Endothelial cell (in vitro differentiated cells): ENCODE measurements at regions not wholly inside any gene's neighbourhood (a gene's known extent, or its start where the extent isn't known, plus 50 kb on each side); places are given as distances from the start of the nearest gene placed in this dataset.

Experiments
- DNase-seq: peaks from one replicate; pipeline ENCODE4 v3.0.0; 2021; ENCODE audit warnings: low spot score
- H3K27ac Mint-ChIP-seq: one replicate; pipeline ENCODE4 v1.8.0; 2021; ENCODE audit warnings: mixed read lengths, inconsistent platforms; ENCODE audit not compliant: unreplicated experiment
- H3K27me3 Mint-ChIP-seq: one replicate; pipeline ENCODE4 v1.8.0; 2021; ENCODE audit warnings: mild to moderate bottlenecking, moderate library complexity, mixed read lengths, inconsistent platforms; ENCODE audit not compliant: unreplicated experiment
- H3K36me3 Mint-ChIP-seq: one replicate; pipeline ENCODE4 v1.8.0; 2021; ENCODE audit warnings: mild to moderate bottlenecking, low read depth, mixed read lengths, inconsistent platforms; ENCODE audit not compliant: unreplicated experiment
- H3K4me1 Mint-ChIP-seq: one replicate; pipeline ENCODE4 v1.8.0; 2021; ENCODE audit warnings: mild to moderate bottlenecking, mixed read lengths, inconsistent platforms; ENCODE audit not compliant: unreplicated experiment
- H3K4me3 Mint-ChIP-seq: one replicate; pipeline ENCODE4 v1.8.0; 2021; ENCODE audit warnings: mild to moderate bottlenecking, mixed read lengths, inconsistent platforms; ENCODE audit not compliant: unreplicated experiment
- H3K9me3 Mint-ChIP-seq: one replicate; pipeline ENCODE4 v1.8.0; 2021; ENCODE audit warnings: mixed read lengths, inconsistent platforms; ENCODE audit not compliant: unreplicated experiment
- CTCF ChIP-seq: fragments of 200-600 bp; sonication (generic); IDR thresholded peaks from one replicate; pipeline ENCODE4 v1.5.0; 2021; ENCODE audit warnings: antibody characterized with exemption; ENCODE audit not compliant: unreplicated experiment

DNA sequence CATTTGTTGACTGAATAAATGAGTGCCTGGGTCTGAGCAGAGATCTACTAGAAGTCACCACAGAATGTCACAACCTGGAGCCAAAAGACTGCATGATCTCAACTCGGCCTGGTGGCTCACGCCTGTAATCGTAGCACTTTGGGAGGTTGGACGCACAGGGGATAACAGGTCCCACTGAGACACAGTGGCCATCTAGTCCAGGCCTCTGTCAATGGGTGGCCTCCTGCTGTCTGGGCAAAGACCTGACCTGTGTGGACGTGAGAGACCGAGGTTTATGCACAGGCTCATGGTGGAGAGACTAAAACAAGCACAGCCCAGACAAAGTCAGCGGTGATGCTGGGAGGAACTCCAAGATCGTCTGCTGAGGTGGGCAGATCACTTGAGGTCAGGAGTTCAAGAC is 103.0 kb upstream of the BACE2 start:
- Mint-ChIP-seq H3K4me3 (no peak overlapping the region), H3K4me1 (peaks cover 7% of the 10 kb centered on the region), H3K9me3 (peaks cover 14% of the 10 kb centered on the region), H3K27me3 (peaks cover 14% of the 10 kb centered on the region), H3K27ac (no peak overlapping the region), H3K36me3 (peaks cover 7% of the 10 kb centered on the region)
- DNase-seq, result no peak
- no peak for TF ChIP-seq CTCF

- H3K27me3 Mint-ChIP-seq, result peaks cover 17% of the 10 kb centered on the region
- H3K9me3 Mint-ChIP-seq, result peaks cover 14% of the 10 kb centered on the region
- no peak overlapping the region for H3K27ac Mint-ChIP-seq
- TF ChIP-seq CTCF, result no peak
- no peak for DNase-seq
- peaks cover 7% of the 10 kb centered on the region for H3K4me1 Mint-ChIP-seq
- H3K4me3 Mint-ChIP-seq, result no peak overlapping the region
- H3K36me3 Mint-ChIP-seq, result peaks cover 7% of the 10 kb centered on the region
These were observed 102.4 kb upstream of the BACE2 start for GRCh38 chr21:41065539-41065938.

DNA sequence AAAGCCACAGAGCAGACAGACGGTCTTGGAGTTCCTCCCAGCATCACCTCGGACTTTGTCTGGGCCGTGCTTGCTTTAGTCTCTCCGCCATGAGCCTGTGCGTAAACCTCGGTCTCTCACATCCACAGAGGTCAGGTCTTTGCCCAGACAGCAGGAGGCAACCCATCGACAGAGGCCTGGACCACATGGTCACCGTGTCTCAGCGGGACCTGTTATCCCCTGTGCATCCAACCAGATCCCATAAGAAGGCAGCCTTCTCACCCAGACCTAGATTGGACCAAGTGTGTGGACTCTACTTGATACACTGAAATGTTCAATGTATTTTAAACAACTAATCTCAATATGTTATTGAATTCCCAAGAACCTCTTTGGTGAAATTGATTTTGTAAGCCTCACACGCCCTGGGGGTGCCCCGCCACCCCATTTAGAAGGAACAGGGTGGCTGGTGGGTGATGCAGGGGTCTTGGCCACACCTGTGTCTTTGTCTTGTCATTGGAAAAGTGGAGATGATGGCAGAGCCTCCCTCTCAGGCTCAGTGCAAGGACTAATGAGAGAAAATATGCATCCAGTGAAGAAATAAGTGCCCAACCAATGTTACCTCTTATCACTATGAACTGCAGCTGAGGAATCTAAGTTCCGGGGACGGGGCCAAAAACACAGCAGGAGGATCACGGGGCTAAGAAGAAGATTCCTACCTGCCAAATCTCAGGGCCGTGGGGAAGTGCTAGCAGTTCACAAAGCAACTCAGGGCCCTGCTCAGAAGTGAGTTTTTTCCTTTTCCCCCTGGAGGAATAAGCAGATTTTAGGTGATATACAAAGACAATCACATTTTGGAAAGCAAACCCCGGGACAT is 101.6 kb upstream of the BACE2 start:
- H3K36me3 Mint-ChIP-seq, result peaks cover 1% of the 10 kb centered on the region
- DNase-seq, result no peak
- H3K4me3 Mint-ChIP-seq, result no peak overlapping the region
- peaks cover 7% of the 10 kb centered on the region for H3K4me1 Mint-ChIP-seq
- peaks cover 13% of the 10 kb centered on the region for H3K27me3 Mint-ChIP-seq
- no peak overlapping the region for H3K27ac Mint-ChIP-seq
- no peak for TF ChIP-seq CTCF
- H3K9me3 Mint-ChIP-seq, result peaks cover 9% of the 10 kb centered on the region

DNA sequence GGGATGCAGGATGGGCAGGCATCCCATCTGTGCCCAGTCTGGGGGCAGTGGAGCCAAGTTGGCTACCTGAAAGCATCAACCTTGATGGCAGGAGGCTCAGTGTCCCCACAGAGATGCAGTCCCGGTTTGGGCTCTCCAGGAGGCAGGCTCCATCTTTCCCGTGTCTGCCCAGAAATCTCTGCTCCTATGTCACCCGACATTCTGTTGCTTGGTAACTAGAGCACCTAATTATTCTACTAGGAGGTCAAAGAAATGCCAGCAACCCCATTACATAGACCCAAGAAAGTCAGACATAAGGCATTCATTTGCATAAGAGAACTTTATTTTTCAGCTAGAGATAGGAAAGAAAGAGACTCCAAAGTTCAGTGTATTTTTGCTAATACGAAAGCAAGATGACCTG is 100.3 kb upstream of the BACE2 start:
- TF ChIP-seq CTCF, result no peak
- peaks cover 11% of the 10 kb centered on the region for H3K27me3 Mint-ChIP-seq
- no peaks in the 10 kb centered on the region for H3K36me3 Mint-ChIP-seq
- peaks cover 9% of the 10 kb centered on the region for H3K9me3 Mint-ChIP-seq
- no peak overlapping the region for H3K4me3 Mint-ChIP-seq
- H3K27ac Mint-ChIP-seq, result no peak overlapping the region
- H3K4me1 Mint-ChIP-seq, result peaks cover 9% of the 10 kb centered on the region
- no peak for DNase-seq

- Mint-ChIP-seq H3K27me3 (peaks cover 11% of the 10 kb centered on the region), H3K4me1 (peaks cover 12% of the 10 kb centered on the region), H3K36me3 (no peaks in the 10 kb centered on the region), H3K4me3 (peak overlapping the region; percentile 86), H3K9me3 (peaks cover 9% of the 10 kb centered on the region), H3K27ac (no peak overlapping the region)
- no peak for TF ChIP-seq CTCF
- DNase-seq, result no peak
These were observed 99.5 kb upstream of the BACE2 start for GRCh38 chr21:41068496-41068895.
